ENCODE measurements at regions not wholly inside any gene's neighbourhood (a gene's known extent, or its start where the extent isn't known, plus 50 kb on each side); places are given as distances from the start of the nearest gene placed in this dataset.
A peak's percentile ranks its signal among the peaks of the same experiment; 100 is the strongest.

DNA sequence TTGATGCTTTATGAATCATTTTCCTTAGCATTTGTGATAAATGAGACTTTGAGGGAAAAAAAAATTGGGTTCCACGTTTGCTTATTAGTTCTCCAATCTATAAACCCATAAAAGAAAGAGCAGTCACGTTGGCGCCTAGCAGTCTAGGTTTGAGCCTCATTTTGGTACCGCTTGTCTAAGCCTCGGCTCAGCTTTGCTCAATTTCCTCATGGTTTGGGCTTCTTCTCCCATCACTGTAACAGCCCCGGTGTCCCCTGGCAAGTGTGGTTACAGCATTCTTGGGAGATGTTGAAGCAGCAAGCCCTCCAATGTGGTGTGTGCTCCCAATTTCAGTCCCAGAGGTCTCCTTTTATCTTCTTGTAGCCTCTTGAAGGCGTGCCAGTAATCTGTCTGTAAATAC, 578.4 kb downstream of the CDK5RAP2 start:
- DNase-seq (ENCODE audit: low spot score), result no peak

DNA sequence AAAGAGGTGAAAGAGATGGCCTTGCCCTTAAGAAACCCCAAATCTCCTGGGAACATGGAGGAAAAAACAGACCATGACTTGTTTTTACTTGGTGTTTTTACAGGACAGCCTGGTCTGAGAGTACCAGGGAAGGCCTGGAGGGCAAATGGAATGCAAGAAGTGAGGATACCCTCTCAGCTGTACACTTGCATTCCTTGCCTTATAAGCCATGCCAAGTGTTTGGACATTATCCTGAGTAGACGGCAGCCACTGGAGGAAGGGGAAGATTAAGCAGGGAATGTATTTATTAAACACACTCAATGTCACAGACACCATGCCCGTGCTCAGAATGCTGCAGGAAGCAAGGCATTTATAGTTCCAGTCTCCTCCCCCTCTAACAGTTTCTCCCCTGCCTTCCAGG, 581.4 kb downstream of the CDK5RAP2 start:
- no peak for DNase-seq (ENCODE audit: low spot score)

DNA sequence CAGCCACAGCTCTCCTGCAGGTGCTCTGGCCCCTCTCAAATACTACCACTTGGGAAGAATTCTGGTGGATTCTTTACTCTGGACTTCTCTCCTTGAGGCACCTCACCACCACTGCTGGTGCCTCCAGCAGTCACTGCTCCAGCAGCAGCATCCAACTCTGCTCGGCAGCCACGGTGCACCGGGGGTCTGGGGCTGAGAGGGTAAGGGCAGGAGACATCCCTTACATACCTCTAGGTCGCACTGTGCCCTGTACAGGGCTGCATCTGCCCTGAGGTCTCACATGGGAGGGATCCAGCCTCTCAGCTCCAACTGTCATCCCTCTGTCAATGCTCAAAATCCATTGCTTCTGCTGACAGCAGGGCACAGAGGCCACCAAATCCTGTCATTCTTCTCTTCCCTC, 588.2 kb downstream of the CDK5RAP2 start:
- no peak for DNase-seq (ENCODE audit: low spot score)

- no peak for DNase-seq (ENCODE audit: low spot score)
Observed at GRCh38 chr9:119986713-119987112, 593.3 kb downstream of the CDK5RAP2 start.

GRCh38 chr9:119986205-119986604, 593.8 kb downstream of the CDK5RAP2 start:
- DNase-seq (ENCODE audit: low spot score), result no peak

DNA sequence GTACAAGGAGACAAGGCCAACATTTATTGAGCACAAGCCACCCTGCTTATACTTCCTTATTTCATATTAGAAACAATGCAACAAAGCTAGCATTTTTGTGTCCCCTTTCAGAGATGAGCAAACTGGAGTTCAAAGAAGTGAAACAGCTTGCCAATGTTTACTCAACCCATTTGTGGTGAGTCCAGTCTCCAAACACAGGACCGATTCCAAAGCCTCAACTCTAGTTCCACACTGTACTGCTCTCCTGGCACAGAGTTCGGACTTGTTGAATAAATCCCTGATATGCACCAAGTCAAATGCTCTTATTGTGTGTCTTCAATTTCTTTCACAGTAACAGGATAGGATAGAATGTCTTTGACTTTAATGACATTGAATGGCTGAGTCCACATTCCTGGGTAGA, 604.8 kb upstream of the BRINP1 start:
- no peak for DNase-seq (ENCODE audit: low spot score)

DNA sequence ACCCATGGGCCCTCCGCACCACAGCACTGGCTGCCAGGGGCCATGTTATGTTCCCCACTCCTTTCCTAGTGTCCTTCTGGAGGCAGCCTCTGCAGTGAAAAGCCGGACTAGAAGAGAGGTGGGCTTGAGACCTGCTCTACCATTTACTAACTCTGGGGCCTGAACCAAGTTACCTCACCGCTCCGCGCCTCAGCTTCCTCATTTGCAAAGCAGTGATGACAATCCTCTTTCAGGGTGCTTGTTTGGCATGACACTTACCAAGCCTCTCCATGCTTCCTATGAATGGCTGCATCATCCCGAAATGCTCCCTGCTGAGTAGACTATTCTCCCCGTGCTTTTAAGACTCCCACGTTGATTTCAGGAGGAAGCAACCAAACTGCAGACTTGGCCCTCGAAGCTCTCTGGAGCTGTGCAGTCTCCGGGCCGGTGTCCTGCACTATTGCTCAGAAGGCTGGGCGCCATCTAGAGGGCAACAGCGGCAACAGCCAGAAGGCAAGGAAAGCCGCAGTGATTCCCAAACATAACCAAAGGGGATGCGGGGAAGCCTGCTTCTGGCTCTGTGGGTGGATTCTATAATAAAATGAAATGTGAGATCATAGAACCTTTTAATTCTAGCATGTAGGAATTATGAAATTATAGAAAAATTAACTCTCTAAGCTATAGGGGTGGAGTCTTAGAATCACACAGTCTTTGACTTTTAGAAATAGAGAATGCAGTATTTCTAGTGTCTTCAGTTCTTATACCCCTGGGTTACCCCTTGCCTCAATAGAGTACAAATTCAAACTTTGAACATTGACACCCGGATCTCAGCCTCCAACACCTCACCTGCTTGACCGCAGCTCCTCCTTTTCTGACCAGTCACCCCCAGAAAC, 599.8 kb upstream of the BRINP1 start:
- peak; percentile 28 for DNase-seq (ENCODE audit: low spot score)

- no peak for DNase-seq (ENCODE audit: low spot score)
Observed at GRCh38 chr9:119967867-119968535, 598.8 kb upstream of the BRINP1 start.

GRCh38 chr9:119963798-119964372, 594.6 kb upstream of the BRINP1 start:
- no peak for DNase-seq (ENCODE audit: low spot score)

DNA sequence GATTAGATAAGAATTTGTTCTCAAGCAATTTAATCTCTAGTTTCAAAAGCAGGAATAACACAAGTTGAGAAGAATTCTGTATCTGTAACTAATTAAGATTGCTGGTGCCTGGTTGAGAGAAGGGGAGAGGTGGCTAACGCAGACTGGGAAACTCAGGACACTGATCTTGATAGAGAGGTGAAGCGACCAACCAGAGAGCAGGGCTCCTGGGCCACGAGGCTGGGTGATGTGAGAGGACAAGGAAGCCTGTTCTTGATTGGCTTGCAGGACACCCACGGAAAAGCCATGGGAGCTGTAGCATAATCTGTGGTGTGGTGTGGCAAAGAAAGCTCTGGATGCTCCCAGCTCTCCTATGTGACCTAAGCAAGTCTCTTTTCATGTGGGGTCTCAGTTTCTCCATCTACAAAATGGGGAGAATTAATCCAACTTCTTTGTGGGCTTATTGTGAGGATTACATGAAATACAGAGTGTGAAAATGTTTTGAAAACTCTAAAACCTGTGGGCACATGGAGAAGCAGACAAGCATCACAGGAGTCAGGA, 594.1 kb upstream of the BRINP1 start:
- DNase-seq (ENCODE audit: low spot score), result no peak

GRCh38 chr9:119961774-119962424, 592.7 kb upstream of the BRINP1 start:
- DNase-seq (ENCODE audit: low spot score), result peak; percentile 2

GRCh38 chr9:119959846-119960545, 590.8 kb upstream of the BRINP1 start:
- no peak for DNase-seq (ENCODE audit: low spot score)

GRCh38 chr9:119956111-119956510, 586.9 kb upstream of the BRINP1 start:
- no peak for DNase-seq (ENCODE audit: low spot score)

DNA sequence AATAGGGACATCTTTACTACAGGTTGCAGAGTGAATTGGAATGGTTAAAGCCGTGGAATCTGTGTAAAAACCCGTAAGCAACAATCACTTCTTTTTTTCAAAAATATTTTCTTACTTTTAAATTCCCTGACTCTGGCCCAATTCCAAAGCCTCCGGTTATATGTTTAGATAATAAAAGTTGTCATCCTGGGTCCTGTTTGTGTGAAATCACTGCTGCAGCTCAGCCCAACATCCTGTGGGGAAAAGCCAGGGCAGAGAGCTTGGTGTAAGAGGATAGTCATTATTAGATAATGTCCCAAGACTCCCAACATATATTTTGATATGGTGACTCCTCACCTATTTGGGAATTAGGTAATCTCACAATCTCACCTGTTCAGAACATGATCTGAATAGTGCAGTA, 586.0 kb upstream of the BRINP1 start:
- DNase-seq (ENCODE audit: low spot score), result no peak

GRCh38 chr9:119951591-119951990, 582.4 kb upstream of the BRINP1 start:
- no peak for DNase-seq (ENCODE audit: low spot score)

DNA sequence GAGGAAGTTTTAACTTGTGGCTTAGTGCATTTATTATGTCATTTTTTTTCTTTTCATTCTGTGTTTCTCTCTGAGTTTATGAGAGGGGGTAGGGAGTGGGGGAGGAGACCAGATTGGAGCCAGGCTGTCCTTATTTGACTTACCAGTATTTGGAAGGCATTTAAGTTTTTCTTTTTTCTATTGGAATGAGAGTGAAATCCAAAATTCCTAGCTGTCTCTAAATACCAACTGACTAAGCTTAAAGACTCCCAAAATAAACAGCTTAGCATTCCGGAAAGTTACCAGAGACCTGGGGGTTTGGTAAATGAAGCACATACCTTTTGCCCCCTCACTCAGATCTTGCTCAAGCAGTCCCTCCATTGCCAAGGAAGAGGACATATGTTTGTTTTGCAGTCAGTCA, 581.9 kb upstream of the BRINP1 start:
- DNase-seq (ENCODE audit: low spot score), result no peak

DNA sequence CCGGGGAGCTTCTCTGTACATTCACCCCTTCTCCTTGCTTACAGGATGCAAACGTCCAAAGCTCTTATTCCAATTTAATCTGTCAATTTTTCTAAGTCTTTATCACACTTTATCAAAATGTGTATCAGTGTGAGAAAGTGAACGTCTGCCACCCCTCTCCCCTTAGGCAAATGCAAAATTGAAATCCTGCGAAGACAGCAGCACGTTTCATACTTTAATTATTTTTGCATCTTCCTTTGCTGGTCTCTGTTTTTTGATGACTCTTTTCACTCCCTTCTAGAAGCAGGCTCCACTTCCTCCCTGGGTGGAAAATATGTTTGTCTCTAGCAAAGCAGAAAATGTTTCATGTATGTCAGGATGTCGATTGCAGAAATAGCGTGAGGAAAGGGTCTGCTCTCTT, 576.5 kb upstream of the BRINP1 start:
- DNase-seq (ENCODE audit: low spot score), result no peak

DNA sequence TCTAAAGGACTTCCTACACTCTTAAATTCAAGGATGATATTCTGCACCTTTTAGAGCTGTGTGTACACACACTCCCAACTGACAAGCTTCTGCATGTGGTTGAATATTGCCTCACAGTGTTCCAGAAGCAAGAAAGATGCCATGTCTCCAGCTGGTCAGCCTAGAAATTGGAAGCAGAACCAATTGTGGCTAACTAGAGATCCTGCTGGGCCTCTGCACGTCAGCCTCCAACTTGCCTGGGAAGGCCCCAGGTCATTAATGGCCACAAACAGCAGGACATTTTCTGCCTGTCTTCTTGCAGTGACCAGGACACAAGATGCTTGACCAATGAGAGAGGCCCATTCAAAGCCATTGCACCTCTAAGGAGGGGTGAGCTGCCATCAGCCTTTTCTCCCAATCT, 571.9 kb upstream of the BRINP1 start:
- DNase-seq (ENCODE audit: low spot score), result no peak

DNA sequence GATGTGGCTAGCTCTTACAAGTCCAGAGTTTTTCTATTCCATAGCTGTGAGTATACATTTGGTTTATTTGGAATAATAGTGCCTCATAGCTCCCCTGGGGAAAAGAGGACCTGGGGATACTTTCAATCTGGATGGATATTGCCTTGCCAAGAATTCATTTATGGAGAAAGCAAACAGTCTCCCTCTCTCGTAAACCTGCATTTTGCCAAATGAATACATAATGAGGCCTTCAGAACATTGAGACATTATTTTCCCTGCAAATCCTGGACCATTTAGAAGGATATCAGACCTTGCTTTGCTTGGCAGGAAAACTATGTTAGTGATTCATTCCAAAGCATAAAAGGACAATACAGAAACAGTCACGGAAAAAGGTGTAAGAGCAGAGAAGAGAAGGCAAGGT, 569.6 kb upstream of the BRINP1 start:
- DNase-seq (ENCODE audit: low spot score), result no peak

- no peak for DNase-seq (ENCODE audit: low spot score)
Observed at GRCh38 chr9:119934497-119934896, 565.3 kb upstream of the BRINP1 start.

DNA sequence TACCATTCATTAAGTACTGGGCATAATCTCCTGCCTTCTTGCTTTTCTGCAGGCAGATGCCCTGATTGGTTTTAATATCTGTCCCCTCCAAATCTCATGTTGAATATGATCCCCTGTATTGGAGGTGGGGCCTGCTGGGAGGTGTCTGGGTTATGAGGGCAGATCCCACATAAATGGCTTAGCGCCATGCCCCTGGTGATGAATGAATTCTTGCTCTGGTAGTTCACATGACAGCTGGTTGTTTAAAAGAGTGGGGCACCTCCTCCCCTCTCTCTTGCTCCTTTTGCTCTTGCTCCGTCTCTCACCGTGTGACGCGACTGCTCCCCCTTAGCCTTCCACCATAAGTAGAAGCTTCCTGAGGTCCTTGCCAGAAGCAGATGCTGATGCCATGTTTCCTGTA, 564.0 kb upstream of the BRINP1 start:
- DNase-seq (ENCODE audit: low spot score), result no peak

GRCh38 chr9:119924736-119925135, 555.5 kb upstream of the BRINP1 start:
- DNase-seq (ENCODE audit: low spot score), result no peak

All from hematopoietic multipotent progenitor cell treated with erythropoietin and hydrocortisone succinate and interleukin-3 and kit ligand, for 15 days (in vitro differentiated cells).